ENCODE measurements at regions not wholly inside any gene's neighbourhood (a gene's known extent, or its start where the extent isn't known, plus 50 kb on each side); places are given as distances from the start of the nearest gene placed in this dataset.

- TF ChIP-seq, protein P1, sequence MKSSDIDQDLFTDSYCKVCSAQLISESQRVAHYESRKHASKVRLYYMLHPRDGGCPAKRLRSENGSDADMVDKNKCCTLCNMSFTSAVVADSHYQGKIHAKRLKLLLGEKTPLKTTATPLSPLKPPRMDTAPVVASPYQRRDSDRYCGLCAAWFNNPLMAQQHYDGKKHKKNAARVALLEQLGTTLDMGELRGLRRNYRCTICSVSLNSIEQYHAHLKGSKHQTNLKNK (CRISPR knock-in tag; IDR thresholded peaks at IDR 0.05) = no peak
These were observed 131.6 kb upstream of the RASGRP1 start (continued) for GRCh38 chr15:38696109-38696727.

DNA sequence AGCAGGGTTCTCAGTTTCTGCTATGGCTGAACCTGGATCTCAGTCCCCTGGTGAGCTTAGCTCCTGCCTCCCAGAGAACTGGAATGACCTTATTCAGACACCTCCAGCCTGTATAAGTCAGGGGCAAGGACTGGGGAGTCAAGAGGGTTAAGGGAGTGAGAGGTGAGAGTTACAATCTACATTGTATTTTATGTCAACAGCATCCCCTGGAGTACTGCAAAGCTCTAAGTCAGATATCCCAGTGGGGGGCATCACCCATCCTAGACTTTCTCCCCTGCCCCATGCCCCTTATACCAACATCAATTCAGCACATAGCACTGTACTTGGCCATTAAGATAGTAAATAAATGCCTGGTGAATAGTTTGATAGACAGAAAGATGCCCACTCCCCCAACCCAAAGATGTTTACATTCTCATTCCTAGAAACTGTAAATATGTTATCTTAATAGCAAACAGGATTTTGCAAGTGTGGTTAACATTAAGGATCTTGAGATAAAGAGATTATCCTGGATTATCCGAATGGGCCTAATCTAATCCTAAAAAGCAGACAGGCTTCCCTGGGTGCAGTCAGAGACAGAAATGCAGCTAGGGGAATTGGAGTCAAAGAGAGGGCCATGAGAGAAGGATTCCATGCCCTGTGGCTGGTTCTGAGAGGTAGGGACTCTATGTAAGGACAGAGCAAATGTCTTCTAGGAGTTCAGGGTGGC, 132.3 kb upstream of the RASGRP1 start:
- Mint-ChIP-seq H3K4me1 (peaks cover 2% of the 10 kb centered on the region), H3K9me3 (peaks cover 2% of the 10 kb centered on the region; the same call in 1 of the 2 replicates), H3K36me3 (no peaks in the 10 kb centered on the region), H3K4me3 (no peak overlapping the region), H3K27ac (no peak overlapping the region), H3K27me3 (ENCODE audit: low read depth) (no peaks in the 10 kb centered on the region)
- ATAC-seq (no peak), DNase-seq (ENCODE audit: low spot score) (no peak)
- CTCF ChIA-PET = interaction anchor here (0.8 to 3.3 kb wide), 2 partner anchors 9 to 256 kb away, joined by 5 to 83 read pairs; no protein-coding TSS in a partner anchor
- POLR2A ChIA-PET = no interaction called here
- TF ChIP-seq FOXP4 (CRISPR knock-in tag; IDR thresholded peaks at IDR 0.05) (no peak), IRF2 (CRISPR knock-in tag; IDR thresholded peaks at IDR 0.05; ENCODE audit: borderline replicate concordance, low read depth) (no peak), JUN (CRISPR knock-in tag; IDR thresholded peaks at IDR 0.05) (no peak), MYBL2 (CRISPR knock-in tag; IDR thresholded peaks at IDR 0.05) (no peak), ATF3 (CRISPR knock-in tag; conservative IDR thresholded peaks at IDR 0.05) (no peak), ZNF317 (CRISPR knock-in tag; IDR thresholded peaks at IDR 0.05; ENCODE audit: borderline replicate concordance, low read depth) (no peak), TP53 (CRISPR knock-in tag; IDR thresholded peaks at IDR 0.05) (no peak), GRHL2 (CRISPR knock-in tag; IDR thresholded peaks at IDR 0.05; ENCODE audit: insufficient replicate concordance, severe bottlenecking) (no peak), AFF4 (CRISPR knock-in tag; IDR thresholded peaks at IDR 0.05; ENCODE audit: borderline replicate concordance) (no peak), FOXP1 (CRISPR knock-in tag; IDR thresholded peaks at IDR 0.05; ENCODE audit: borderline replicate concordance) (no peak), NFATC4 (CRISPR knock-in tag; IDR thresholded peaks at IDR 0.05) (no peak), ELF4 (CRISPR knock-in tag; IDR thresholded peaks at IDR 0.05; ENCODE audit: low read depth) (no peak), USF1 (CRISPR knock-in tag; IDR thresholded peaks at IDR 0.05) (no peak)
- TF ChIP-seq, protein P2, sequence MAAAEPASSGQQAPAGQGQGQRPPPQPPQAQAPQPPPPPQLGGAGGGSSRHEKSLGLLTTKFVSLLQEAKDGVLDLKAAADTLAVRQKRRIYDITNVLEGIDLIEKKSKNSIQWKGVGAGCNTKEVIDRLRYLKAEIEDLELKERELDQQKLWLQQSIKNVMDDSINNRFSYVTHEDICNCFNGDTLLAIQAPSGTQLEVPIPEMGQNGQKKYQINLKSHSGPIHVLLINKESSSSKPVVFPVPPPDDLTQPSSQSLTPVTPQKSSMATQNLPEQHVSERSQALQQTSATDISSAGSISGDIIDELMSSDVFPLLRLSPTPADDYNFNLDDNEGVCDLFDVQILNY (CRISPR knock-in tag; IDR thresholded peaks at IDR 0.05) = no peak
- TF ChIP-seq, protein P3, sequence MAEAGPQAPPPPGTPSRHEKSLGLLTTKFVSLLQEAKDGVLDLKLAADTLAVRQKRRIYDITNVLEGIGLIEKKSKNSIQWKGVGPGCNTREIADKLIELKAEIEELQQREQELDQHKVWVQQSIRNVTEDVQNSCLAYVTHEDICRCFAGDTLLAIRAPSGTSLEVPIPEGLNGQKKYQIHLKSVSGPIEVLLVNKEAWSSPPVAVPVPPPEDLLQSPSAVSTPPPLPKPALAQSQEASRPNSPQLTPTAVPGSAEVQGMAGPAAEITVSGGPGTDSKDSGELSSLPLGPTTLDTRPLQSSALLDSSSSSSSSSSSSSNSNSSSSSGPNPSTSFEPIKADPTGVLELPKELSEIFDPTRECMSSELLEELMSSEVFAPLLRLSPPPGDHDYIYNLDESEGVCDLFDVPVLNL (CRISPR knock-in tag; IDR thresholded peaks at IDR 0.05; ENCODE audit: borderline replicate concordance, low read depth) = no peak
- TF ChIP-seq, protein P1 (CRISPR knock-in tag; IDR thresholded peaks at IDR 0.05) = no peak
- TF ChIP-seq, protein P4, sequence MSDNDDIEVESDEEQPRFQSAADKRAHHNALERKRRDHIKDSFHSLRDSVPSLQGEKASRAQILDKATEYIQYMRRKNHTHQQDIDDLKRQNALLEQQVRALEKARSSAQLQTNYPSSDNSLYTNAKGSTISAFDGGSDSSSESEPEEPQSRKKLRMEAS (CRISPR knock-in tag; IDR thresholded peaks at IDR 0.05) = no peak
